Smooth muscle cell (in vitro differentiated cells): ENCODE measurements at regions not wholly inside any gene's neighbourhood (a gene's known extent, or its start where the extent isn't known, plus 50 kb on each side); places are given as distances from the start of the nearest gene placed in this dataset.

ENCODE experiments used
- DNase-seq: peaks from one replicate; lab custom pipeline; 2025; ENCODE audit not compliant: unreplicated experiment; lab: John Stamatoyannopoulos, UW
- H2AFZ ChIP-seq: fragments of 200-600 bp; sonication (generic); 2 replicates; pipeline ENCODE4 v1.6.0; 2016; ENCODE audit warnings: antibody characterized with exemption, low read depth, mild to moderate bottlenecking
- H3F3A ChIP-seq: fragments of 200-600 bp; sonication (generic); 2 replicates; pipeline ENCODE4 v1.6.0; 2017; ENCODE audit warnings: antibody characterized with exemption, low read depth
- H3K27ac ChIP-seq: fragments of 200-600 bp; sonication (generic); 2 replicates; pipeline ENCODE4 v1.5.1; 2016; ENCODE audit warnings: low read depth, mild to moderate bottlenecking
- H3K27me3 ChIP-seq: fragments of 200-600 bp; sonication (generic); 2 replicates; pipeline ENCODE4 v1.6.1; 2016; ENCODE audit warnings: low read depth, mild to moderate bottlenecking
- H3K36me3 ChIP-seq: fragments of 200-600 bp; sonication (generic); 2 replicates; pipeline ENCODE4 v1.5.1; 2016; ENCODE audit warnings: low read depth
- H3K4me1 ChIP-seq: fragments of 200-600 bp; sonication (generic); 2 replicates; pipeline ENCODE4 v1.5.1; 2016; ENCODE audit warnings: low read depth
- H3K4me2 ChIP-seq: fragments of 200-600 bp; sonication (generic); 2 replicates; pipeline ENCODE4 v1.6.0; 2016; ENCODE audit warnings: mild to moderate bottlenecking
- H3K4me3 ChIP-seq: fragments of 200-600 bp; sonication (generic); 2 replicates; pipeline ENCODE4 v1.5.1; 2016; ENCODE audit warnings: mild to moderate bottlenecking
- H3K79me2 ChIP-seq: fragments of 200-600 bp; sonication (generic); 2 replicates; pipeline ENCODE4 v1.6.0; 2016; ENCODE audit warnings: low read depth, mild to moderate bottlenecking
- H3K9ac ChIP-seq: fragments of 200-600 bp; sonication (generic); 2 replicates; pipeline ENCODE4 v1.6.0; 2016; ENCODE audit warnings: low read depth
- H3K9me3 ChIP-seq: fragments of 200-600 bp; sonication (generic); replicated peaks from 2 replicates; pipeline ENCODE4 v1.5.1; 2016; ENCODE audit warnings: low read depth
- H4K20me1 ChIP-seq: fragments of 200-600 bp; sonication (generic); 2 replicates; pipeline ENCODE4 v1.6.0; 2016; ENCODE audit warnings: low read depth
- CTCF ChIP-seq: fragments of 200-600 bp; sonication (generic); IDR thresholded peaks from 2 replicates; pipeline ENCODE4 v1.5.1; 2017; ENCODE audit warnings: borderline replicate concordance, mild to moderate bottlenecking, antibody characterized with exemption; ENCODE audit not compliant: insufficient read depth, poor library complexity, severe bottlenecking
- WGBS: methylation state at CpG from one replicate; pipeline ENCODE4 v1.1.7; 2016; ENCODE audit warnings: low lambda C conversion rate; 5-methylcytosine and 5-hydroxymethylcytosine counted together

- no peaks in the 10 kb centered on the region for H3K9me3 ChIP-seq
- DNase-seq = no peak
- no peak overlapping the region for H3K27ac ChIP-seq
- no peak overlapping the region for H2AFZ ChIP-seq
- 98% methylated on average over 4 of the region's 4 CpGs for WGBS
- H3K9ac ChIP-seq = no peak overlapping the region
- no peaks in the 10 kb centered on the region for H3F3A ChIP-seq
- no peak overlapping the region for H3K4me3 ChIP-seq
- no peaks in the 10 kb centered on the region for H4K20me1 ChIP-seq
- TF ChIP-seq CTCF = no peak
- H3K4me2 ChIP-seq = no peak overlapping the region
- no peaks in the 10 kb centered on the region for H3K4me1 ChIP-seq
- no peaks in the 10 kb centered on the region for H3K79me2 ChIP-seq
- H3K36me3 ChIP-seq = no peaks in the 10 kb centered on the region
- H3K27me3 ChIP-seq = no peaks in the 10 kb centered on the region
Measured at GRCh38 chr2:193778293-193778692, 1583.6 kb upstream of the TMEFF2 start.

GRCh38 chr2:193776988-193777387 is 1582.3 kb upstream of the TMEFF2 start:
- WGBS = 81% methylated on average over 1 of the region's 1 CpG
- DNase-seq = no peak
- Histone ChIP-seq H3K9ac (no peak overlapping the region), H3K4me1 (no peaks in the 10 kb centered on the region), H3F3A (no peaks in the 10 kb centered on the region), H3K27me3 (no peaks in the 10 kb centered on the region), H3K4me2 (no peak overlapping the region), H2AFZ (no peak overlapping the region), H3K79me2 (no peaks in the 10 kb centered on the region), H3K9me3 (no peaks in the 10 kb centered on the region), H3K27ac (no peak overlapping the region), H4K20me1 (no peaks in the 10 kb centered on the region), H3K36me3 (no peaks in the 10 kb centered on the region), H3K4me3 (no peak overlapping the region)
- TF ChIP-seq CTCF = no peak

GRCh38 chr2:193774166-193774565 is 1579.4 kb upstream of the TMEFF2 start:
- Histone ChIP-seq H2AFZ (no peak overlapping the region), H3K9me3 (no peaks in the 10 kb centered on the region), H3K4me2 (no peak overlapping the region), H3K36me3 (no peaks in the 10 kb centered on the region), H3K27ac (no peak overlapping the region), H3K4me3 (no peak overlapping the region), H3K9ac (no peak overlapping the region), H4K20me1 (no peaks in the 10 kb centered on the region), H3F3A (no peaks in the 10 kb centered on the region), H3K79me2 (no peaks in the 10 kb centered on the region), H3K4me1 (no peaks in the 10 kb centered on the region), H3K27me3 (no peaks in the 10 kb centered on the region)
- TF ChIP-seq CTCF = no peak
- WGBS = 88% methylated on average over 2 of the region's 2 CpGs
- no peak for DNase-seq

GRCh38 chr2:193751299-193751698 is 1556.6 kb upstream of the TMEFF2 start:
- no peaks in the 10 kb centered on the region for H3K79me2 ChIP-seq
- no peaks in the 10 kb centered on the region for H4K20me1 ChIP-seq
- H3K36me3 ChIP-seq = no peaks in the 10 kb centered on the region
- no peak for DNase-seq
- no peak overlapping the region for H3K4me2 ChIP-seq
- H2AFZ ChIP-seq = no peak overlapping the region
- H3K27me3 ChIP-seq = no peaks in the 10 kb centered on the region
- no peaks in the 10 kb centered on the region for H3K9me3 ChIP-seq
- TF ChIP-seq CTCF = no peak
- H3F3A ChIP-seq = no peaks in the 10 kb centered on the region
- H3K4me3 ChIP-seq = no peak overlapping the region
- WGBS = 92% methylated on average over 2 of the region's 2 CpGs
- H3K9ac ChIP-seq = no peak overlapping the region
- H3K27ac ChIP-seq = no peak overlapping the region
- no peaks in the 10 kb centered on the region for H3K4me1 ChIP-seq
